ENCODE measurements at regions not wholly inside any gene's neighbourhood (a gene's known extent, or its start where the extent isn't known, plus 50 kb on each side); places are given as distances from the start of the nearest gene placed in this dataset.

DNA sequence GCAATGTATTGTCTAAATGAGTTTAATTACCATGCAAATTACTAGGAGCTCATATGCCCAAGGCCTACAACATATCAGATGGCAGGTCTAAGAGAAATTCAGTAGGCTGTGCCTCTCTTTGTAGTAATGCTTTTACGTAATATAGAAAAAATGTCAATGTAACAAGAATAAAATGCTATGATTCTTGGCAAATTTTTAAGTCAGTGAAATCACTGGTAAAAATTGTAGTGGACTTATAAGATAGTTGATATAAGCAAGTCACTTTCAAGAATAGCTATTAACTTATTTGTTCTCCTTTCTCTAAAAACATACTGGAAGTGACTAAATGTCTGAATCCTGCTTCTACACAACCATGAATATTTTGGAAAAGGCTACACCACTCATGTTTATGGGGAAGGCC, 707.8 kb downstream of the TUSC7 start:
- Histone ChIP-seq H4K91ac (ENCODE audit: low read depth, low read length, poor library complexity) (no peak overlapping the region), H3K36me3 (replicated peaks in 1 of 2; ENCODE audit: control insufficient read depth in 2 of 2, insufficient read depth in 2 of 2, low read length in 2 of 2) (no peaks in the 10 kb centered on the region)
- WGBS, 2 donors (ENCODE audit: extremely low coverage in 2 of 2, insufficient read length in 2 of 2, insufficient replicate concordance in 1 of 2), result no CpG with 5 or more reads among the region's 1 CpG

DNA sequence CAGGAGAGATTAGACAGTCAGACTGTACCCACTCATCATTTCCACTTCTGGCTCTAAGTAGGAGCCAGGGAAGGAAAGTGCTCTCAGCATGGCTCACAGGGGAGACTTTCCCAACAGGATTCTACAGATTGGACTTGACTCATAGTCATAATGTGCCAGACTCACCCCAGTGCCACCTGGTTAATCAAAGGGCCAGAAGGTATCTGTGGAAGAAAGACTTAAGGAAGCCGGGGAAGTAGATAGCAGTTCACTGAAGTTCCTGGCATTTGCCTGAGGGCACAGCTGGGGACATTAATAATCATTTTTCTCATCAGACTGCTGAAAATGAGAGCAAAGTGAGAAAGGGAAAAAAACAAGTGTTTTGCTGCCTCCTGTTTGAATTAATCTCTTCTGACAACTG, 717.5 kb downstream of the TUSC7 start:
- H3K27me3 ChIP-seq (ENCODE audit: control insufficient read depth in 3 of 3, insufficient read depth in 3 of 3, low read depth in 1 of 3, low read length in 3 of 3), result no peaks in the 10 kb centered on the region
- no peak overlapping the region for H3K4ac ChIP-seq (ENCODE audit: low read length)
- no peak overlapping the region for H3K18ac ChIP-seq (ENCODE audit: low read length)
- no peak overlapping the region for H2AFZ ChIP-seq (ENCODE audit: low read length)
- H2BK12ac ChIP-seq (ENCODE audit: low read length), result no peak overlapping the region
- no peak overlapping the region for H2BK120ac ChIP-seq (ENCODE audit: low read depth, low read length)
- H3K4me3 ChIP-seq (ENCODE audit: low read length in 2 of 2), result no peak overlapping the region
- H4K8ac ChIP-seq (ENCODE audit: low read depth, low read length), result no peak overlapping the region
- H2BK15ac ChIP-seq (ENCODE audit: low read length), result no peak overlapping the region
- H3K9ac ChIP-seq (ENCODE audit: low read depth, low read length, poor library complexity), result no peak overlapping the region
- H3K4me1 ChIP-seq (ENCODE audit: control insufficient read depth in 2 of 2, insufficient read depth in 1 of 2, low read depth in 1 of 2, low read length in 2 of 2), result peaks cover 0 to 2% of the 10 kb centered on the region in 2 donors
- no peaks in the 10 kb centered on the region for H3K36me3 ChIP-seq (replicated peaks in 1 of 2; ENCODE audit: control insufficient read depth in 2 of 2, insufficient read depth in 2 of 2, low read length in 2 of 2)
- H3K79me1 ChIP-seq (ENCODE audit: low read depth, low read length), result no peaks in the 10 kb centered on the region
- no peak overlapping the region for H2BK5ac ChIP-seq (ENCODE audit: low read length)
- no peak overlapping the region for H3K27ac ChIP-seq (replicated peaks; ENCODE audit: low read length)
- no peak overlapping the region for H3K14ac ChIP-seq (ENCODE audit: low read length)
- H4K91ac ChIP-seq (ENCODE audit: low read depth, low read length, poor library complexity), result no peak overlapping the region
- WGBS, 2 donors (ENCODE audit: extremely low coverage in 2 of 2, insufficient read length in 2 of 2, insufficient replicate concordance in 1 of 2), result no CpG with 5 or more reads among the region's 1 CpG
- no peak overlapping the region for H3K23ac ChIP-seq (ENCODE audit: low read depth, low read length, poor library complexity)
- H2AK5ac ChIP-seq (ENCODE audit: low read depth, low read length), result no peak overlapping the region
- H3K4me2 ChIP-seq (ENCODE audit: insufficient read depth, low read length, poor library complexity, severe bottlenecking), result no peak overlapping the region
- DNase-seq (ENCODE audit: low spot score), result no peak
- H3K9me3 ChIP-seq (replicated peaks in 1 of 2; ENCODE audit: control insufficient read depth in 2 of 2, insufficient read depth in 1 of 2, low read depth in 1 of 2, low read length in 2 of 2), result no peaks in the 10 kb centered on the region

More for the DNA sequence above, 707.8 kb downstream of the TUSC7 start:
- Histone ChIP-seq H2BK15ac (ENCODE audit: low read length) (no peak overlapping the region), H3K4me2 (ENCODE audit: insufficient read depth, low read length, poor library complexity, severe bottlenecking) (no peak overlapping the region), H3K9ac (ENCODE audit: low read depth, low read length, poor library complexity) (no peak overlapping the region), H3K27me3 (ENCODE audit: control insufficient read depth in 3 of 3, insufficient read depth in 3 of 3, low read depth in 1 of 3, low read length in 3 of 3) (no peaks in the 10 kb centered on the region), H2BK5ac (ENCODE audit: low read length) (no peak overlapping the region), H3K23ac (ENCODE audit: low read depth, low read length, poor library complexity) (no peak overlapping the region), H3K4me1 (ENCODE audit: control insufficient read depth in 2 of 2, insufficient read depth in 1 of 2, low read depth in 1 of 2, low read length in 2 of 2) (no peaks in the 10 kb centered on the region), H3K27ac (replicated peaks; ENCODE audit: low read length) (no peak overlapping the region), H3K79me1 (ENCODE audit: low read depth, low read length) (no peaks in the 10 kb centered on the region), H2AK5ac (ENCODE audit: low read depth, low read length) (no peak overlapping the region), H2BK120ac (ENCODE audit: low read depth, low read length) (no peak overlapping the region), H4K8ac (ENCODE audit: low read depth, low read length) (no peak overlapping the region), H2BK12ac (ENCODE audit: low read length) (no peak overlapping the region), H3K9me3 (replicated peaks in 1 of 2; ENCODE audit: control insufficient read depth in 2 of 2, insufficient read depth in 1 of 2, low read depth in 1 of 2, low read length in 2 of 2) (no peaks in the 10 kb centered on the region), H3K18ac (ENCODE audit: low read length) (no peak overlapping the region), H3K4ac (ENCODE audit: low read length) (no peak overlapping the region), H3K14ac (ENCODE audit: low read length) (no peak overlapping the region), H3K4me3 (ENCODE audit: low read length in 2 of 2) (no peak overlapping the region), H2AFZ (ENCODE audit: low read length) (no peak overlapping the region)
- DNase-seq (ENCODE audit: low spot score), result no peak

DNA sequence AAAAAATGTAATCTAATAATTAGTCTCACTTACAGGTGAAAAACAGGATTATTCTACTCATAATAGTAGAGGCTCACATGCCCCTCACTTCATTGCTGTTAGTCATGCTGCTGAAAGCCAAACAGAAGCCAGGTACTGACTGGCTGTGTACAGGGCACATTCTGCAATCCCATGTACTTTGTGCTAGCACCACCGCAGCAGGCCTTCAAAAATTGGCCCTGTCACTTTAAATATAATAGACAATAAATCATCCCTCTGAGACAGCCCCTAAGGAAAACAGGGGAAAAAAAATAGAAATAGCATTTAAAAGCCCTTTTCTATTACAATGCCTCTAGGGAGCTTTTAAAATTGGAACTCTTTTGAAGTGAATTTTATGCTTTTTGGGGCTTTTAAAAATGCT, 723.8 kb downstream of the TUSC7 start:
- Histone ChIP-seq H3K27me3 (ENCODE audit: control insufficient read depth in 3 of 3, insufficient read depth in 3 of 3, low read depth in 1 of 3, low read length in 3 of 3) (no peaks in the 10 kb centered on the region), H3K79me1 (ENCODE audit: low read depth, low read length) (no peaks in the 10 kb centered on the region), H3K4me1 (ENCODE audit: control insufficient read depth in 2 of 2, insufficient read depth in 1 of 2, low read depth in 1 of 2, low read length in 2 of 2) (no peaks in the 10 kb centered on the region), H3K18ac (ENCODE audit: low read length) (no peak overlapping the region), H3K4me2 (ENCODE audit: insufficient read depth, low read length, poor library complexity, severe bottlenecking) (no peak overlapping the region), H3K9me3 (replicated peaks in 1 of 2; ENCODE audit: control insufficient read depth in 2 of 2, insufficient read depth in 1 of 2, low read depth in 1 of 2, low read length in 2 of 2) (no peaks in the 10 kb centered on the region), H3K4me3 (ENCODE audit: low read length in 2 of 2) (no peak overlapping the region), H4K91ac (ENCODE audit: low read depth, low read length, poor library complexity) (no peak overlapping the region), H2BK12ac (ENCODE audit: low read length) (no peak overlapping the region), H2BK15ac (ENCODE audit: low read length) (no peak overlapping the region), H4K8ac (ENCODE audit: low read depth, low read length) (no peak overlapping the region), H3K4ac (ENCODE audit: low read length) (no peak overlapping the region), H2AK5ac (ENCODE audit: low read depth, low read length) (no peak overlapping the region), H2AFZ (ENCODE audit: low read length) (no peak overlapping the region), H2BK5ac (ENCODE audit: low read length) (no peak overlapping the region), H3K23ac (ENCODE audit: low read depth, low read length, poor library complexity) (no peak overlapping the region), H3K9ac (ENCODE audit: low read depth, low read length, poor library complexity) (no peak overlapping the region), H3K27ac (replicated peaks; ENCODE audit: low read length) (no peak overlapping the region), H3K36me3 (replicated peaks in 1 of 2; ENCODE audit: control insufficient read depth in 2 of 2, insufficient read depth in 2 of 2, low read length in 2 of 2) (no peaks in the 10 kb centered on the region), H3K14ac (ENCODE audit: low read length) (no peak overlapping the region), H2BK120ac (ENCODE audit: low read depth, low read length) (no peak overlapping the region)
- WGBS, 2 donors (ENCODE audit: extremely low coverage in 2 of 2, insufficient read length in 2 of 2, insufficient replicate concordance in 1 of 2), result no CpG with 5 or more reads among the region's 1 CpG
- no peak for DNase-seq (ENCODE audit: low spot score)

DNA sequence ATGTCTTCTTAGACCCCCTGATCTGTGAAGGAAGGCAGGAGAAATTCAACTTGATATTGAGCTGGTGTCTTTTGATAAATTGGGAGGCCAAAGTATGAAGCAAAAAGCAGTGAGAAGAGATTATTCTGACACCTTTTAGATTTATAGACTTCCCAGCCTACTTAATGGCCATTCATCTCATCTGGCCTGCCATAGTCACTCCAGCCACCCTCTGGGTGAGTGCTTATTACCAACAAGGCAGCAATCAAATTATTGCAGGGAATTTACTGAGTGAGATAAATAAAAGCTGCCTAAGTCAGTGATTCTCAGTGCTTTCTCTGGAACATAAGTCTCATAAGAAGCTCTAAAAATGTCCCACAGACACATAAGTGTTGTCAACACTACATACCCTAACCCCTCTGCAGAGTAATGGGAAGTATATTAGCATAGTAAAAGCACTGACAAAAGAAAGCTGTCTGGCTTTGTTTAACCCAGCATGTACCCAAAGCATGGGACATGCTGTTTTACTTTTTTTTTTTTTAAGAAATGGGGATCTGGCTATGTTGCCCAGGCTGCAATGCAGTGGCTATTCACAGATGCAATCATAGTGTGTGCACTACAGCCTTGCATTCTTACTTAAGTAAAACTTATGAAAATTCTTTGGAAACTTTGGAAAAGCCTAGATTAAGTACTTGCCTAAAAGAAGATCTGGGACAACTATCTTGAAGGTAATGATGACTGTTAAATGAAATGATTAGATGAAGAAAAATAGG, 725.3 kb downstream of the TUSC7 start:
- Histone ChIP-seq H2BK12ac (ENCODE audit: low read length) (no peak overlapping the region), H2BK5ac (ENCODE audit: low read length) (no peak overlapping the region), H2AK5ac (ENCODE audit: low read depth, low read length) (no peak overlapping the region), H3K4me3 (ENCODE audit: low read length in 2 of 2) (no peak overlapping the region), H3K36me3 (replicated peaks in 1 of 2; ENCODE audit: control insufficient read depth in 2 of 2, insufficient read depth in 2 of 2, low read length in 2 of 2) (no peaks in the 10 kb centered on the region), H3K27ac (replicated peaks; ENCODE audit: low read length) (no peak overlapping the region), H3K14ac (ENCODE audit: low read length) (no peak overlapping the region), H3K9ac (ENCODE audit: low read depth, low read length, poor library complexity) (no peak overlapping the region), H3K27me3 (ENCODE audit: control insufficient read depth in 3 of 3, insufficient read depth in 3 of 3, low read depth in 1 of 3, low read length in 3 of 3) (no peaks in the 10 kb centered on the region), H2AFZ (ENCODE audit: low read length) (no peak overlapping the region), H3K18ac (ENCODE audit: low read length) (no peak overlapping the region), H3K23ac (ENCODE audit: low read depth, low read length, poor library complexity) (no peak overlapping the region), H2BK120ac (ENCODE audit: low read depth, low read length) (no peak overlapping the region), H3K4ac (ENCODE audit: low read length) (no peak overlapping the region), H3K79me1 (ENCODE audit: low read depth, low read length) (no peaks in the 10 kb centered on the region), H3K4me2 (ENCODE audit: insufficient read depth, low read length, poor library complexity, severe bottlenecking) (no peak overlapping the region), H4K8ac (ENCODE audit: low read depth, low read length) (no peak overlapping the region), H3K9me3 (replicated peaks in 1 of 2; ENCODE audit: control insufficient read depth in 2 of 2, insufficient read depth in 1 of 2, low read depth in 1 of 2, low read length in 2 of 2) (no peaks in the 10 kb centered on the region), H2BK15ac (ENCODE audit: low read length) (no peak overlapping the region), H3K4me1 (ENCODE audit: control insufficient read depth in 2 of 2, insufficient read depth in 1 of 2, low read depth in 1 of 2, low read length in 2 of 2) (no peaks in the 10 kb centered on the region), H4K91ac (ENCODE audit: low read depth, low read length, poor library complexity) (no peak overlapping the region)
- DNase-seq (ENCODE audit: low spot score), result no peak

All from neuronal stem cell (in vitro differentiated cells).